Neural cell (in vitro differentiated cells): ENCODE measurements at regions not wholly inside any gene's neighbourhood (a gene's known extent, or its start where the extent isn't known, plus 50 kb on each side); places are given as distances from the start of the nearest gene placed in this dataset.

Experiments used
- H2AFZ ChIP-seq: fragments of 200-600, 300-800 bp; sonication (generic), shearing (Covaris generic); 2 replicates; pipeline ENCODE4 v1.6.0; 2014; ENCODE audit warnings: low read depth, mild to moderate bottlenecking, antibody characterized with exemption, low read length, moderate library complexity
- H3F3A ChIP-seq: fragments of 200-600 bp; shearing (Covaris generic); 2 replicates; pipeline ENCODE4 v1.6.1; 2016; ENCODE audit warnings: mild to moderate bottlenecking, moderate library complexity, mixed read lengths, antibody characterized with exemption, low read length; ENCODE audit not compliant: insufficient read depth, poor library complexity, severe bottlenecking
- H3K27ac ChIP-seq: fragments of 200-600, 300-800 bp; sonication (generic), shearing (Covaris generic); 2 replicates; pipeline ENCODE4 v1.5.1; 2014; ENCODE audit warnings: mild to moderate bottlenecking, low read length, moderate library complexity
- H3K27me3 ChIP-seq: fragments of 300-800, 200-600 bp; sonication (generic), shearing (Covaris generic); 2 replicates; pipeline ENCODE4 v1.6.0; 2014; ENCODE audit warnings: mild to moderate bottlenecking, low read depth, low read length, moderate library complexity; ENCODE audit not compliant: insufficient read depth
- H3K36me3 ChIP-seq: fragments of 300-800, 200-600 bp; sonication (generic), shearing (Covaris generic); 2 replicates; pipeline ENCODE4 v1.5.1; 2014; ENCODE audit warnings: mild to moderate bottlenecking, antibody characterized with exemption, low read length, moderate library complexity; ENCODE audit not compliant: insufficient read depth
- H3K4me2 ChIP-seq: fragments of 300-800, 200-600 bp; sonication (generic), shearing (Covaris generic); 2 replicates; pipeline ENCODE4 v1.6.0; 2014; ENCODE audit warnings: mild to moderate bottlenecking, low read length
- H3K4me3 ChIP-seq: fragments of 300-800, 200-600 bp; sonication (generic), shearing (Covaris generic); 2 replicates; pipeline ENCODE4 v1.5.1; 2014; ENCODE audit warnings: mild to moderate bottlenecking, low read length, moderate library complexity
- H3K79me2 ChIP-seq: fragments of 200-600 bp; shearing (Covaris generic); replicated peaks from 2 replicates; pipeline ENCODE4 v1.6.0; 2014; ENCODE audit warnings: mild to moderate bottlenecking, low read length, moderate library complexity; ENCODE audit not compliant: insufficient read depth
- H3K9ac ChIP-seq: fragments of 300-800, 200-600 bp; sonication (generic), shearing (Covaris generic); 2 replicates; pipeline ENCODE4 v1.6.1; 2016; ENCODE audit warnings: mild to moderate bottlenecking, low read length, mixed read lengths
- H3K9me2 ChIP-seq: fragments of 200-600 bp; shearing (Covaris generic); 2 replicates; pipeline ENCODE4 v1.6.1; 2016; ENCODE audit warnings: mild to moderate bottlenecking, low read length, mixed read lengths; ENCODE audit not compliant: insufficient read depth
- H3K9me3 ChIP-seq: fragments of 200-600, 300-800 bp; sonication (generic), shearing (Covaris generic); 2 replicates; pipeline ENCODE4 v1.6.1; 2016; ENCODE audit warnings: mild to moderate bottlenecking, mixed run types, low read length, moderate library complexity, mixed read lengths
- H4K20me1 ChIP-seq: fragments of 200-600 bp; shearing (Covaris generic); 2 replicates; pipeline ENCODE4 v1.6.1; 2016; ENCODE audit warnings: mild to moderate bottlenecking, mixed run types; ENCODE audit not compliant: insufficient read depth
- CTCF ChIP-seq: fragments of 450-650 bp; IDR thresholded peaks from 2 replicates; pipeline ENCODE4 v1.5.1; 2014; ENCODE audit warnings: antibody characterized with exemption, mild to moderate bottlenecking, moderate library complexity; ENCODE audit not compliant: poor library complexity, severe bottlenecking
- EP300 ChIP-seq: fragments of 450-650 bp; conservative IDR thresholded peaks from 2 replicates; pipeline ENCODE4 v1.6.1; 2014; ENCODE audit warnings: antibody characterized with exemption, mild to moderate bottlenecking, moderate library complexity; ENCODE audit not compliant: poor library complexity, severe bottlenecking
- EZH2 ChIP-seq: fragments of 200-600, 300-800 bp; shearing (Covaris generic), sonication (generic); IDR thresholded peaks from 2 replicates; pipeline ENCODE4 v1.6.1; 2014; ENCODE audit warnings: antibody characterized with exemption, low read length, borderline replicate concordance, mild to moderate bottlenecking; ENCODE audit not compliant: insufficient read depth, poor library complexity, severe bottlenecking
- MXI1 ChIP-seq: fragments of 450-650 bp; conservative IDR thresholded peaks from 2 replicates; pipeline ENCODE4 v1.6.1; 2014; ENCODE audit warnings: antibody characterized with exemption, mild to moderate bottlenecking; ENCODE audit not compliant: poor library complexity, severe bottlenecking
- POLR2AphosphoS5 ChIP-seq: IDR thresholded peaks from 2 replicates; pipeline ENCODE4 v1.6.1; 2012
- RAD21 ChIP-seq: fragments of 450-650 bp; conservative IDR thresholded peaks from 2 replicates; pipeline ENCODE4 v1.6.1; 2014; ENCODE audit warnings: antibody characterized with exemption, mild to moderate bottlenecking, moderate library complexity
- REST ChIP-seq: IDR thresholded peaks from 2 replicates; pipeline ENCODE4 v1.6.1; 2012; ENCODE audit warnings: borderline replicate concordance
- SMC3 ChIP-seq: fragments of 450-650 bp; conservative IDR thresholded peaks from 2 replicates; pipeline ENCODE4 v1.6.1; 2014; ENCODE audit warnings: antibody characterized with exemption, mild to moderate bottlenecking, moderate library complexity; ENCODE audit not compliant: poor library complexity
- TAF1 ChIP-seq: IDR thresholded peaks from 2 replicates; pipeline ENCODE4 v1.6.1; 2012; ENCODE audit warnings: low read depth

- TF ChIP-seq RAD21 (no peak), EZH2 (no peak)
- Histone ChIP-seq H3K79me2 (no peaks in the 10 kb centered on the region), H3K27ac (no peak overlapping the region), H3K9me3 (no peaks in the 10 kb centered on the region), H3K9me2 (no peaks in the 10 kb centered on the region), H3K4me3 (no peak overlapping the region), H3K36me3 (no peaks in the 10 kb centered on the region), H4K20me1 (no peaks in the 10 kb centered on the region), H2AFZ (no peak overlapping the region), H3K4me2 (no peak overlapping the region), H3K9ac (no peak overlapping the region), H3K27me3 (no peaks in the 10 kb centered on the region), H3F3A (no peaks in the 10 kb centered on the region)
Observed at GRCh38 chr16:80418517-80419355, 122.1 kb upstream of the DYNLRB2 start.

GRCh38 chr16:80417706-80418271 lies 123.0 kb upstream of the DYNLRB2 start:
- Histone ChIP-seq H3K27me3 (no peaks in the 10 kb centered on the region), H3K4me2 (no peak overlapping the region), H3F3A (no peaks in the 10 kb centered on the region), H3K4me3 (no peak overlapping the region), H3K36me3 (no peaks in the 10 kb centered on the region), H3K9me2 (no peaks in the 10 kb centered on the region), H3K27ac (no peak overlapping the region), H4K20me1 (no peaks in the 10 kb centered on the region), H2AFZ (no peak overlapping the region), H3K9me3 (no peaks in the 10 kb centered on the region), H3K9ac (no peak overlapping the region), H3K79me2 (no peaks in the 10 kb centered on the region)
- TF ChIP-seq POLR2AphosphoS5 (no peak), RAD21 (no peak), TAF1 (no peak), REST (no peak), EP300 (no peak), MXI1 (no peak), CTCF (no peak), EZH2 (no peak), SMC3 (no peak)
